ENCODE measurements at regions not wholly inside any gene's neighbourhood (a gene's known extent, or its start where the extent isn't known, plus 50 kb on each side); places are given as distances from the start of the nearest gene placed in this dataset.
"Not testable (repeated sequence)": the region's sequence is repeated elsewhere in the genome, so short reads cannot be mapped to it uniquely, and the experiment has no call there.

GRCh38 chr5:152649609-152650008 is 244.5 kb upstream of the NMUR2 start:
- Histone ChIP-seq H3K27me3 (ENCODE audit: control insufficient read depth in 3 of 3, insufficient read depth in 3 of 3, low read length in 2 of 3) (no peaks in the 10 kb centered on the region), H3K36me3 (ENCODE audit: control insufficient read depth in 4 of 4, insufficient read depth in 4 of 4, low read length in 4 of 4) (no peaks in the 10 kb centered on the region), H3K4me1 (ENCODE audit: control insufficient read depth in 5 of 5, insufficient read depth in 5 of 5, low read length in 5 of 5) (peaks cover 0 to 1% (median 0%) of the 10 kb centered on the region in 5 donors), H3K4me3 (no peak overlapping the region), H3K27ac (ENCODE audit: low read depth in 1 of 2, low read length in 1 of 2) (no peak overlapping the region), H3K9ac (ENCODE audit: insufficient read depth in 1 of 2, low read length in 2 of 2) (no peak overlapping the region), H3K9me3 (ENCODE audit: control insufficient read depth in 4 of 4, insufficient read depth in 3 of 4, low read length in 3 of 4) (no peaks in the 10 kb centered on the region)
- no peak for TF ChIP-seq CTCF (IDR thresholded peaks at IDR 0.05; ENCODE audit: control extremely low read depth, extremely low read depth)
- DNase-seq, result no peak
- ATAC-seq (ENCODE audit: insufficient read depth, low FRiP score), result peak; percentile 11

- no peaks in the 10 kb centered on the region for H3K36me3 ChIP-seq (ENCODE audit: control insufficient read depth in 4 of 4, insufficient read depth in 4 of 4, low read length in 4 of 4)
- H3K9me3 ChIP-seq (ENCODE audit: control insufficient read depth in 4 of 4, insufficient read depth in 3 of 4, low read length in 3 of 4), result no peaks in the 10 kb centered on the region
- WGBS, 2 donors, result 67 to 71% methylated on average over 3 of the region's 3 CpGs
- TF ChIP-seq CTCF (IDR thresholded peaks at IDR 0.05; ENCODE audit: control extremely low read depth, extremely low read depth), result no peak
- DNase-seq, result no peak
- no peak overlapping the region for H3K27ac ChIP-seq (ENCODE audit: low read depth in 1 of 2, low read length in 1 of 2)
- ATAC-seq (ENCODE audit: insufficient read depth, low FRiP score), result no peak
- no peaks in the 10 kb centered on the region for H3K27me3 ChIP-seq (ENCODE audit: control insufficient read depth in 3 of 3, insufficient read depth in 3 of 3, low read length in 2 of 3)
- H3K4me3 ChIP-seq, result no peak overlapping the region
- H3K4me1 ChIP-seq (ENCODE audit: control insufficient read depth in 5 of 5, insufficient read depth in 5 of 5, low read length in 5 of 5), result no peaks in the 10 kb centered on the region
- H3K9ac ChIP-seq (ENCODE audit: insufficient read depth in 1 of 2, low read length in 2 of 2), result no peak overlapping the region
Measured at GRCh38 chr5:152650413-152650812, 245.3 kb upstream of the NMUR2 start.

GRCh38 chr5:152659470-152659869 is 254.4 kb upstream of the NMUR2 start:
- not testable (repeated sequence) for H3K36me3 ChIP-seq (ENCODE audit: control insufficient read depth in 4 of 4, insufficient read depth in 4 of 4, low read length in 4 of 4); H3K9ac ChIP-seq (ENCODE audit: insufficient read depth in 1 of 2, low read length in 2 of 2); H3K4me3 ChIP-seq; DNase-seq; H3K9me3 ChIP-seq (ENCODE audit: control insufficient read depth in 4 of 4, insufficient read depth in 3 of 4, low read length in 3 of 4); ATAC-seq (ENCODE audit: insufficient read depth, low FRiP score); H3K27ac ChIP-seq (ENCODE audit: low read depth in 1 of 2, low read length in 1 of 2); H3K4me1 ChIP-seq (ENCODE audit: control insufficient read depth in 5 of 5, insufficient read depth in 5 of 5, low read length in 5 of 5); H3K27me3 ChIP-seq (ENCODE audit: control insufficient read depth in 3 of 3, insufficient read depth in 3 of 3, low read length in 2 of 3)
- WGBS, 2 donors, result 75 to 88% methylated on average over 17 to 18 of the region's 18 CpGs

GRCh38 chr5:152673601-152674000 is 268.5 kb upstream of the NMUR2 start:
- Histone ChIP-seq H3K4me3 (no peak overlapping the region), H3K27ac (ENCODE audit: low read depth in 1 of 2, low read length in 1 of 2) (no peak overlapping the region), H3K27me3 (ENCODE audit: control insufficient read depth in 3 of 3, insufficient read depth in 3 of 3, low read length in 2 of 3) (peaks cover 0 to 2% (median 0%) of the 10 kb centered on the region in 3 donors), H3K9me3 (ENCODE audit: control insufficient read depth in 4 of 4, insufficient read depth in 3 of 4, low read length in 3 of 4) (no peaks in the 10 kb centered on the region), H3K36me3 (ENCODE audit: control insufficient read depth in 4 of 4, insufficient read depth in 4 of 4, low read length in 4 of 4) (no peaks in the 10 kb centered on the region), H3K9ac (ENCODE audit: insufficient read depth in 1 of 2, low read length in 2 of 2) (no peak overlapping the region), H3K4me1 (ENCODE audit: control insufficient read depth in 5 of 5, insufficient read depth in 5 of 5, low read length in 5 of 5) (no peaks in the 10 kb centered on the region)
- ATAC-seq (ENCODE audit: insufficient read depth, low FRiP score) (no peak), DNase-seq (no peak)
- no peak for TF ChIP-seq CTCF (IDR thresholded peaks at IDR 0.05; ENCODE audit: control extremely low read depth, extremely low read depth)
- 59 to 73% methylated on average over 1 of the region's 1 CpG for whole genome bisulfite sequencing, 2 donors

Data from lung (tissue), 11 donors.